ENCODE measurements at regions not wholly inside any gene's neighbourhood (a gene's known extent, or its start where the extent isn't known, plus 50 kb on each side); places are given as distances from the start of the nearest gene placed in this dataset.

GRCh38 chr7:79820387-79820786, 314.2 kb upstream of the GNAI1 start:
- TF ChIP-seq, protein P1, sequence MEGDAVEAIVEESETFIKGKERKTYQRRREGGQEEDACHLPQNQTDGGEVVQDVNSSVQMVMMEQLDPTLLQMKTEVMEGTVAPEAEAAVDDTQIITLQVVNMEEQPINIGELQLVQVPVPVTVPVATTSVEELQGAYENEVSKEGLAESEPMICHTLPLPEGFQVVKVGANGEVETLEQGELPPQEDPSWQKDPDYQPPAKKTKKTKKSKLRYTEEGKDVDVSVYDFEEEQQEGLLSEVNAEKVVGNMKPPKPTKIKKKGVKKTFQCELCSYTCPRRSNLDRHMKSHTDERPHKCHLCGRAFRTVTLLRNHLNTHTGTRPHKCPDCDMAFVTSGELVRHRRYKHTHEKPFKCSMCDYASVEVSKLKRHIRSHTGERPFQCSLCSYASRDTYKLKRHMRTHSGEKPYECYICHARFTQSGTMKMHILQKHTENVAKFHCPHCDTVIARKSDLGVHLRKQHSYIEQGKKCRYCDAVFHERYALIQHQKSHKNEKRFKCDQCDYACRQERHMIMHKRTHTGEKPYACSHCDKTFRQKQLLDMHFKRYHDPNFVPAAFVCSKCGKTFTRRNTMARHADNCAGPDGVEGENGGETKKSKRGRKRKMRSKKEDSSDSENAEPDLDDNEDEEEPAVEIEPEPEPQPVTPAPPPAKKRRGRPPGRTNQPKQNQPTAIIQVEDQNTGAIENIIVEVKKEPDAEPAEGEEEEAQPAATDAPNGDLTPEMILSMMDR (conservative IDR thresholded peaks at IDR 0.05; ENCODE audit: low read length): no peak
- TF ChIP-seq EZH2phosphoT487 (IDR thresholded peaks at IDR 0.05; ENCODE audit: borderline replicate concordance): no peak
